GM12891 (cell line): ENCODE measurements at regions not wholly inside any gene's neighbourhood (a gene's known extent, or its start where the extent isn't known, plus 50 kb on each side); places are given as distances from the start of the nearest gene placed in this dataset.

ENCODE experiments used
- PAX5 ChIP-seq: IDR thresholded peaks from 2 replicates; pipeline ENCODE4 v1.6.1; 2011; ENCODE audit warnings: low read length, moderate library complexity, mild to moderate bottlenecking; ENCODE audit not compliant: insufficient read depth, severe bottlenecking
- POLR2A ChIP-seq: IDR thresholded peaks from 2 replicates; pipeline ENCODE4 v1.6.1; 2011; ENCODE audit warnings: low read depth, low read length, control low read depth
- POLR2AphosphoS5 ChIP-seq: IDR thresholded peaks from 2 replicates; pipeline ENCODE4 v1.6.1; 2011; ENCODE audit warnings: low read depth, low read length, control low read depth
- TAF1 ChIP-seq: IDR thresholded peaks from 2 replicates; pipeline ENCODE4 v1.6.1; 2011; ENCODE audit warnings: low read depth, low read length, control low read depth

DNA sequence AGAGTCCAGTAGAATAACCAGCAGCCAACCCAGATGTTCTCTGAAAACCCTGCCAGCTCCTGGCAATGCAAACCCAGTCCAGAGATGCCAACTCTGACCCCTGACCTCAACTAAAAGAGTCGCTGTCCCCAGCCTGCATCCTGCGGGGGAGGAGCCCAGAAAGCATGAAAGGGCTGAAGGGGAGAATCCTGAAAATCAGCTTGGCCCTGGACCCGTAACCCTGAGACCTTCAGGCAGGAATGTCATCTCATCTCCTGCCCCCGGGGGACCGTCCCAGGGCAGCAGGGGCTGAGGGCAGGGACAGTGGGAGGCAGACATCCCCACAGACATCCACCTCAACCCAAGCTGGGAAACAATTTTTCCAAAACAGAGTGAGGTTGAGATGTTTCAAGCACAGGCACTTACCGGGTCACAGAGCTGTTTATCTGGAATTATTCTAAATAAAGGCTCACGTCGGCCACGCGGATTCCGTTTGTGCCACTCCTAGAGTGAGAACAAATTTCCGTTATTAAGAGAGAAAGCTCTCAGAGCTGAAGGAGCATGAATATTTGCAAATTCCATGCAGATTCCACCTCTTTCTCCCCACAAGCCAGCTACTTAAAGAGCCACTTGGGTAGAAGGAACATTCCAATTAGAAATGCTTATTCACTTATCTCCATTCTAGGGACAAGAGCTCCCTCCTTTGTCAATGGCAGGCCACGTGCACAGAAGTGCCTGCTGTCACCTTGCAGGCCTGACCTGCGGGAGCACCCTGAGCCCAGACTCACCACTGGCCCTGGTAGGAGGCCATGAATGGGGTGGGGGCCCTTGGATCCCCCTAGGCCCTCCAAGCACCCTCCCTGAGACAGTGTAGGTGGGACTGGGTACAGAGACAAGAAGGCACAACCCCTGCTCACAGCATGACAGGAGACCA lies 240.1 kb downstream of the NPHP4 start:
- TF ChIP-seq PAX5 (no peak), POLR2AphosphoS5 (no peak), TAF1 (no peak), POLR2A (no peak)
